Thyroid gland (tissue), 4 donors: ENCODE measurements at regions not wholly inside any gene's neighbourhood (a gene's known extent, or its start where the extent isn't known, plus 50 kb on each side); places are given as distances from the start of the nearest gene placed in this dataset.
"Not testable (repeated sequence)": the region's sequence is repeated elsewhere in the genome, so short reads cannot be mapped to it uniquely, and the experiment has no call there.

Source experiments
- CTCF ChIP-seq, 6 experiments: fragments of 200-600 bp in 3 of 6; fragments of 450-650 bp in 3 of 6; sonication (generic) in 3 of 6; IDR thresholded peaks; one replicate each; pipeline ENCODE4 v1.5.1; 2016 to 2019; ENCODE audit warnings: antibody characterized with exemption in 6 of 6, mild to moderate bottlenecking in 2 of 6, inconsistent platforms in 1 of 6, moderate library complexity in 1 of 6
- POLR2A ChIP-seq, 2 donors: fragments of 450-650 bp; IDR thresholded peaks; one replicate each; pipeline ENCODE4 v1.6.1; 2017; ENCODE audit warnings: antibody characterized with exemption in 2 of 2, mild to moderate bottlenecking in 2 of 2, moderate library complexity in 1 of 2

- TF ChIP-seq CTCF, POLR2A (IDR thresholded peaks at IDR 0.05): not testable (repeated sequence)
These were observed 279.5 kb upstream of the SLC16A7 start for GRCh38 chr12:59316354-59316753.
